ENCODE measurements at regions not wholly inside any gene's neighbourhood (a gene's known extent, or its start where the extent isn't known, plus 50 kb on each side); places are given as distances from the start of the nearest gene placed in this dataset.

GRCh38 chr4:125486351-125486750, 171.6 kb downstream of the FAT4 start:
- no peak for TF ChIP-seq CTCF (IDR thresholded peaks at IDR 0.05)
- TF ChIP-seq POLR2A (IDR thresholded peaks at IDR 0.05): no peak
